GM12892 (cell line): ENCODE measurements at regions not wholly inside any gene's neighbourhood (a gene's known extent, or its start where the extent isn't known, plus 50 kb on each side); places are given as distances from the start of the nearest gene placed in this dataset.
"Not testable (repeated sequence)": the region's sequence is repeated elsewhere in the genome, so short reads cannot be mapped to it uniquely, and the experiment has no call there.

Source experiments
- DNase-seq: peaks from one replicate; pipeline ENCODE4 v3.0.0; 2011; ENCODE audit not compliant: insufficient read length
- FAIRE-seq: peaks from 2 replicates; lab custom pipeline; 2011; peaks lifted over from hg19 to GRCh38; lab: Jason Lieb, UNC
- POLR2A ChIP-seq: IDR thresholded peaks from 2 replicates; pipeline ENCODE4 v1.6.1; 2011; ENCODE audit warnings: low read depth, low read length, control low read depth
- POLR2AphosphoS5 ChIP-seq: IDR thresholded peaks from 2 replicates; pipeline ENCODE4 v1.6.1; 2011; ENCODE audit warnings: low read depth, low read length, control low read depth
- TAF1 ChIP-seq: IDR thresholded peaks from 2 replicates; pipeline ENCODE4 v1.6.1; 2011; ENCODE audit warnings: low read depth, mild to moderate bottlenecking, control low read depth, low read length, borderline replicate concordance

DNA sequence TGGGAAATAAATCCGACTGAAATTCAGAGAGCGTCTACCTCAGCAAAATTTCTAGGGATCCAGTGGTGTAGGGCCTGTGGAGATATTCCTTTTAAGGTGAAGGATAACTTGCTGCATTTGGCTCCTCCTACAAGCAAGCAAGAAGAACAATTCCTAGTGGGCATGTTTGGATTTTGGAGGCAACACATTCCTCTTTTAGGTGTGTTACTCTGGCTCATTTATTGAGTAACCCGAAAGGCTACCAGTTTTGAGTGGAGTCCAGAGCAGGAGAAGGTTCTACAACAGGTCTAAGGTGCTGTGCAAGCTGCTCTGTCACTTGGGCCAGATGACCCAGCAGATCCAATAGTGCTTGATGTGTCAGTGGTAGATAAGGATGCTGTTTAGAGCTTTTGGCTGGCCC lies 862.4 kb upstream of the CDH9 start:
- FAIRE-seq (no peak), DNase-seq (no peak)
- TF ChIP-seq TAF1 = no peak
- TF ChIP-seq POLR2AphosphoS5 = no peak
- TF ChIP-seq POLR2A = no peak

DNA sequence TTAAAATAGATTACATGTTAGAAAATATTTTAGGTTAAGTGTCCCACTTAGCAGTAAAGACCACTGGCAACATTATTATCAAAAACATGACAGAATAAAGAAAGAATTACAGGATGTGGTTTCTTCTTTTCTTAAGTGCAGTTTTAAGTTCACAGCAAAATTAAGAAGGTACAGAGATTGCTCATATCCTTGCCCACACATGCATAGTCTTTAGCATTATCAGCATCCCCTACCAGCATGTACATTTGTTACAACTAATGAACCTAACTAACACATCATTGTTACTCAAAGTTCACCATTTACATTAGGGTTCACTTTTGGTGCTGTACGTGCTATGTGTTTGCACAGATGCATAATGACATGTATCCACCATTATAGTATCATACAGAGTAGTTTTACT lies 837.7 kb upstream of the CDH9 start:
- DNase-seq (no peak), FAIRE-seq (no peak)
- TF ChIP-seq TAF1 = no peak
- TF ChIP-seq POLR2AphosphoS5 = no peak
- no peak for TF ChIP-seq POLR2A

DNA sequence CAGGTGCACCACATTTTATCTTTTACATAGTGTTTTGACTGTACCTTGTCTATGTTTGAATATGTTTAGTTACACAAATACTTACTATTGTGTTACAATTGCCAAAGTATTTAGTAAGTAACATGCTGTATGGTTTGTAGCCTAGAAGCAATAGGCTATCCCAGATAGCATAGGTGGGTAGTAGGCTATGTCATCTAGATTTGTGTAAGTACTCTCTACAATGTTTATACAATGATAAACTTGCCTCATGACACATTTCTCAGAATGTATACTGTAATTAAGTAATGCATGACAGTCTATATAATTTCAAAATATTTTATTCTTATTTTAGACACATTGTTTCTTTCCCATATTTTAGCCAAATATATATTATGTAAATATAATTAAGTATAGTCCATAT lies 836.8 kb upstream of the CDH9 start:
- no peak for FAIRE-seq
- DNase-seq = no peak
- TF ChIP-seq TAF1 (no peak), POLR2AphosphoS5 (no peak), POLR2A (no peak)

DNA sequence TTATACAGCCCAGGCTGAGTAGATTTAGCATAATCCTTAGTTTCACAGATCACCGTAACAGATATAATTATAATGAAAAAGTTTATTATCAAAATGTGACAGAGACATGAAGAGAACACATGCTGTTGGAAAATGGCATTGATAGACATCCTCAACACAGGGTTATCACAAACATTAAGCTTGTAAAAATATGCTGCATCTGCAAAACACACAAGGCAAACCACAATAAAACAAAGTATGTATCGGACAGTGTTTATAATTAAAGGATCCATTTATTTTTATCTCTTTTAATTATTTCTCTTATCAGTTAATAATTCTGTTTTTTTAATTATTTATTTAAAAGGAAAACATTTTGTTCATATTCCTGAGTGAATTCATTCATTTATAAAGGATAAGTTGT lies 829.9 kb upstream of the CDH9 start:
- DNase-seq (no peak), FAIRE-seq (no peak)
- no peak for TF ChIP-seq POLR2AphosphoS5
- TF ChIP-seq TAF1 = no peak
- no peak for TF ChIP-seq POLR2A

DNA sequence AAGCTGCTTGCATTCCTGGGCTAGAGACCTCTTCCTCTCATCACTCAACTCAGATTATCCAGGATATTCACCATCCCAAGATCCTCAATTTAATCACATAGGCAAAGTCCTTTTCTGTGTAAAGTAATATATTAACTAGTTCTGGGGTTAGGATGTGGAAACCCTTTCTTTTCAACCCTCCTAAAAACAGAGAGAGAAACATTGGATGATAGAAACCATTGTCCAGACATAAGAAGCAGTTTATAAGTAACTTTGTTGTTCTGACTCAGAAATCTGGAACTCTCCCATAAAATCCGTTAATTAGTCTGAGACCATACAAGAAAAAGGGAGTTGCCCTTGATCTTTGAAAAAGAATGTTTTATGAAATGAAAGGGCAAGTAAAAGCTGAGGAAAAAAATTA lies 817.1 kb upstream of the CDH9 start:
- FAIRE-seq (no peak), DNase-seq (no peak)
- TF ChIP-seq POLR2A (no peak), TAF1 (no peak), POLR2AphosphoS5 (no peak)

DNA sequence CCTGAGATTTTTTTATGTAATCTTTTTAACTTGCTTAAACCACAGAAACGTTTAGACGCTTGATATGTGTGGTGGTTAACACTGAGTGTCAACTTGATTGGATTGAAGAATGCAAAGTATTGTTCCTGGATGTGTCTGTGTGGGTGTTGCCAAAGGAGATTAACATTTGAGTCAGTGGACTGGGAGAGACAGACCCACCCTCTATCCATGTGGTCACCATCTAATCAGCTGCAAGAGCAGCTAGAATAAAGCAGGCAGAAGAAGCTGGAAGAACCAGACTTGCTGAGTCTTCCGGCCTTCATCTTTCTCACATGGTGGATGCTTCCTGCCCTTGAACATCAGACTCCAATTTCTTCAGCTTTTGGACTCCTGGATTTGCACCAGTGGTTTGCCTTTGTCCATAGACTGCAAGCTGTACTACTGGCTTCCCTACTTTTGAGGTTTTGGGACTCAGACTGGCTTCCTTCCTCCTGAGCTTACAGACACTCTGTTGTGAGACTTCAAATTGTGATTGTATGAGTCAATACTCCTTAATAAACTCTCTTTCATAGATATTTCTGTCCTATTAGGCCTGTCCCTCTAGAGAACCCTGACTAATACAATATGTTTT lies 816.0 kb upstream of the CDH9 start:
- DNase-seq (no peak), FAIRE-seq (no peak)
- TF ChIP-seq TAF1 (no peak), POLR2A (no peak), POLR2AphosphoS5 (no peak)

DNA sequence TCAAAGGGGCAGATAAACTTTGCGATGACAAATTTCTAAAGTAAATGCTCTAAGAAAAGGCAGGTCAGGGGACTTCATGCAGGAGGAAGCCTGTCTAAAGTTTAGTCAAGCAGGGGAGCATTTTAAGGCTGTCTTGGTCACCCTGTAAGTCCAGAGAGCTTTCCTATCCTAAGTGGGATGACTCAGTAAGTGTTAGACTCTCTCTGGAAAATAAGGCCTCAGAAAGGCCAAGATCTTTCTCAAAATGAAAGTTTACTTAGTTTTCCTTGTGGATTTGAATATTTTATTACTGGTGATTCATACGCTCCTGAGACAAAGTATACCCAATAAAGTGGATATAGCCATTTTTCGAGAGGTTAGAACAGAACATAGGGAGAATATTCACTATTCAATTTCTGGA lies 806.9 kb upstream of the CDH9 start:
- DNase-seq (no peak), FAIRE-seq (no peak)

DNA sequence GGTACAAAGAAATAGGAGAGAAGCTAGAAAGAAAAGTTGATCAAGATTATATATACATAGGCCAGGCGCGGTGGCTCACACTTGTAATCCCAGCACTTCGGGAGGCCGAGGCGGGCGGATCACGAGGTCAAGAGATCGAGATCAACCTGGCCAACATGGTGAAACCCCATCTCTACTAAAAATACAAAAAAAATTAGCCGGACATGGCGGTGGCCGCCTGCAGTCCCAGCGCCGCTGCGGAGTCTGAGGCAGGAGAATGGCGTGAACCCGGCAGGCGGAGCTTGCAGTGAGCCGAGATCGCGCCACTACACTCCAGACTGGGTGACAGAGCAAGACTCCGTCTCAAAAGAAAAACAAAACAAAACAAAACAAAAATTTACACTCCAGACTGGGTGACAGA lies 798.3 kb upstream of the CDH9 start:
- FAIRE-seq, DNase-seq: not testable (repeated sequence)

More for the DNA sequence above, 806.9 kb upstream of the CDH9 start:
- TF ChIP-seq POLR2A (no peak), POLR2AphosphoS5 (no peak), TAF1 (no peak)

DNA sequence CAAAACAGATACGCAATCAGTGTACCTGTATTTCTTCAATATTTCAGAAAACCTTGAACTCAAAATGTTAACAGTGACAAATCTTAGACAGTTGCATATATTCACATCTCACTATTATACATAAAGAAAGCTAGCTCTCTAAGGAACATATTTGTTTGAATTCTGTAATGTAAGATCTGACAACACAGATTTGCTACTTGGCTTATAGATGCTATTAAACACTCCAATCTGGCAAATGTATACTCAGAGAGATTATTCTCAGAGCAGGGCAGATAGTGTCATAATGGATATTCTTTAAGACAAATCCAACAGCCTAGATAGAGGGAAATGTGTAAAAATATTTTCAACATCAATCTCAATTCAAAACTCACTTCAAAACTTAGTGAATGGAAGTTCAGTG lies 794.5 kb upstream of the CDH9 start:
- DNase-seq (no peak), FAIRE-seq (no peak)
- no peak for TF ChIP-seq POLR2AphosphoS5
- no peak for TF ChIP-seq TAF1
- no peak for TF ChIP-seq POLR2A

DNA sequence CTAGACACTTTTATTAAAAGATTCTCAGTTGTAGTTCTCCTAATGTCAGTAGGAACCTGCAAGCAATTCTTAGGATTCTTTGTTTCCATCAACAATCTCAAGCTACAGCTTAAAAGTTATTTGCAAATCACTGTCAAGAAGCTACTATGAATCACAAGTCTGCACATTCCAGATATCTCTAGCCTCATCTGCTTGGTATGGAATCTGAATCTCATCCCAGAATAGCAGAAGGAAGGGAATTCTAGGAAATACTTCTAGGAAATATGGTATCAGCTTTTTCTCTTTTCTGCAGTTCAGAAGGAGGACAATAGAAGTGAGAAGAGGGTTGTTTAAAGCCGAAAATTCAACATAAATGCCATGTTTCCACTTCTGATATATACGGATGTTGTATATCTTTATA lies 792.2 kb upstream of the CDH9 start:
- DNase-seq = no peak
- no peak for FAIRE-seq
- TF ChIP-seq POLR2A (no peak), POLR2AphosphoS5 (no peak), TAF1 (no peak)

DNA sequence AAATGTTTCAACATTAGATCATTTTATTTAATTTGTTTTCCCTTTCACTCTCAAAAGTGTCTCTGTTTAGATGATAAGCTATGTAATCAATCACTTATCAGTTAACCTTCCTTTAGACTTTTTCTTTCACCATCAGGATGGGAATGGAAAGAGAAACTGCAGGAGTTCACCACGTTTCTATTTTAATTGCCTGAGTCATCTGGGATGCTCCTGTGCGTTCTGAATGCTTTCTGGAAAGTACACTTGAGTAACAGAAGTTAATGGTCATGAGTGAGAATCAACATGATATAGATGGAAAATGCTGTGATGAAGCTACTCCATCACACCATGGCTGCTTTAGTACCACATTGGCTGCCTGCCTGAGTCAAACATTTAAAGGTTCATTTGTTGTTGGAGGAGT lies 783.3 kb upstream of the CDH9 start:
- DNase-seq (no peak), FAIRE-seq (no peak)
- no peak for TF ChIP-seq POLR2A
- no peak for TF ChIP-seq POLR2AphosphoS5
- no peak for TF ChIP-seq TAF1

DNA sequence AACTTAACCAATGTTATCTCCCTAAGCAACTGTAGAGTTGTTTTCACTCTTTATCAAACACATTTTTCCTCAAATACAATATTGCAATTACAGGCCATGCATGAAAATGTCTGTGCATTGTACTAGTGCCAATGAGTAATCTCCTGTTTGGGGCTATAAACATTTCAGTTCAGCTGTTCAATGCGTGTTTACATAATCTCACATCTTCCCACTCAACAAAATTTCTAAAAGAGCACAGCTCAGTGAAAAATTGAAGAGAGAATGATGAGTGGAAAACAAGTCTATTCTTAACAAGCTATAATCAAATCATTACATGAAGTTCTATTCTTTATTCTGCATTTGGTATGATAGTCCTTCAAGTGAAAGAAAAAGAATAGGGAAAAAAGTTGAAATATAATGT lies 780.5 kb upstream of the CDH9 start:
- no peak for FAIRE-seq
- DNase-seq = no peak

DNA sequence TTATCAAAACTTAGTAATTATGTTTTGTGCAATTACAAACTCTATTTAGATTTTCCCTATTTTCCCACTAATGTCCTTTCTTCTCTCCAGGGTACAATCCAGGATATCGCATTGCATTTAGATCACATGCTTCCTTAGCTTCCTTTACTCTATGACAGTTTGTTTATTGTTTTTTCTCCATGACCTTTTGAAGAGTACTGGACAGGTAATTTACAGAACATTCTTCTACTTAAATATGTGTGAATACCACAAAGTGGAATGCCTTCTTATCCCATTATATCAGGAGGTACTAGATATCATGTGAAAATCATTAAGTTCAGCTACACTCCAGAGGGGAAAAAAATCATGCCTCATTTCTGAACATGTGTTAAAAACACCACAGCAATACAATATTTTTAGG lies 776.6 kb upstream of the CDH9 start:
- FAIRE-seq = no peak
- no peak for TF ChIP-seq POLR2AphosphoS5
- no peak for TF ChIP-seq TAF1
- TF ChIP-seq POLR2A = no peak

More for the DNA sequence above, 780.5 kb upstream of the CDH9 start:
- TF ChIP-seq POLR2AphosphoS5 = no peak
- no peak for TF ChIP-seq TAF1

DNA sequence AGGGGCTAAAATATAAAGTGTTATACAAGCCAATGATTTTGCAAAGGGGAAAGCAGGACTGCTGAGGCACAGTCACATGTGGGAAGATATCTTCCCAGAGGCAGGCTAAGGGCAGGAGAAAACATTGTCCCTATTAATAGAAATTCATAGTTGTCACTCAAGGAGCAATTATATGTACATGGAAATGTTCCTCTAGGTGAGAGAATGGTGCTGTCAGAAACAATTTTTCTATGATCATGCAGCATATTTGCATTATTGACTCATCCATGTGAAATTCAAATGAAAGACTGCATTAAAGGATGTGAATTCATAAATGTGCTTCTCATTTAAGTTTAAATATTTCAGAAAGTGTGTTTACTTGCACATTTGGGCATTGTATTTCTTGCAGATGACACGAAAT lies 775.9 kb upstream of the CDH9 start:
- no peak for DNase-seq
- FAIRE-seq = no peak
- TF ChIP-seq TAF1 = no peak
- no peak for TF ChIP-seq POLR2AphosphoS5
- TF ChIP-seq POLR2A = no peak

More for the DNA sequence above, 776.6 kb upstream of the CDH9 start:
- DNase-seq = no peak
